ENCODE measurements at regions not wholly inside any gene's neighbourhood (a gene's known extent, or its start where the extent isn't known, plus 50 kb on each side); places are given as distances from the start of the nearest gene placed in this dataset.

DNA sequence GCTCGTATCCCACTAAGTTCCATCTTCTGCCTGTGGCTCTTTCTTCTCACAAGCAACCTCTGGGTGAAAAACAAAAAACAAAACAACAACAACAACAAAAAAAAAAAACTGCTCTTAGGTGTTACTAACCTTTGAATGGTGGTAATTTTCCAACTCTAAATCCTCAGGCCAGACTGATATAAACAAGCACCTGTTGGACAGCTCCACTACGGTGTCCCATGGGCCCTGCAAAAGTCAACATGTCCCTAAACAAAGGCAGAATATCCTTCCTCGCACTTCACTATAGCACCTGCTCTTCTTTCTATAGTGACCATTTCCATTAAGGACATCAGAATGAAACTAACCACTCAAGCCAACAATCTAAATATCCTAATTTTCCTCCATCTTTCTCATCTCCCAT lies 54.6 kb upstream of the PARM1 start:
- DNase-seq (ENCODE audit: low read depth): no peak

DNA sequence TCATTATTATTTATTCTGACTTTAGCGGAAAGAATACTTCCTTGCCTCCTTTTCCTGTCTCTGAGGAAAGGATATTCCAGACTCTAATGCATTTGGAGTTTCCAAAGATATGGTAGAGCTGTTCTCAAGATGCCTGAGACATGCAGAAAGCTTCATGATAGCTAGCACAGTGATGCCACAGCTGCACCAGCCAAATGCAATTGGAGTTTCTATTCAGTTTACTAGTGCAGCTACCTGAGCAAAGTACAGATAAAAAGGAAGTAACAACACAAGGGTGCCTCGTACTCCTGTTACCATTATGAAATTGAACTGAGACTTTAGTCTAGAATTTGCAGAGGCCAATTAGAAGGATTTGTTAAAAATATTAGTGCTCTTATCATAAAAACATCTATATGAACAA lies 57.5 kb upstream of the PARM1 start:
- DNase-seq (ENCODE audit: low read depth): no peak

DNA sequence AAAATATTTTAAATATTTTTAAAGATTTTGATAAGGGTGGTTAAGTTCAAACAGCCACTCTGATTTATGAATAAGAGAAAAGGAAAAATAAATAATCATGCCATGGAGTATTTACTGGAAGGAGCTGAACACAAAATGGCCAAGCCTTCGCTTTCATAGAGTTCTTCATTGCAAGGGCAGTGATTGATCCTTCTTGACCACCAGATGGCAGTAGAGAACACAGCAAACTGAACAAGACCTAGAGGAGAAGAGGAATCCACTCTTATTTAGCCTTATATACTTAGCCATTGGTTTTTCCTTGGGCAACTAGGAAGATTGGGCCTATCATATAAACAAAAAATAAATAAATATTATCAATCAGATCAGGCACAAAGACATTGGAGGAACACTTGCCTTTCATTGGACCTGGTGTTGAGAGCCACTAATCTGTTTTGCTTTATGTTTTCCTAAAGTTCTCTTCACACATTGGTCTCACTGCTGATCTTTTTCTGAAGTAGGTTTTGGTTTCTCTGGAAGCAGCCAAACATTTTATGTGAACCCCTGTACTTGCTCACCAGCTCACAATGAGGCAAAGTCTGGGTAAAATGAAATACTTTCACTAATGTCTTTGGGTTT lies 58.1 kb upstream of the PARM1 start:
- peak; percentile 26 for DNase-seq (ENCODE audit: low read depth)

DNA sequence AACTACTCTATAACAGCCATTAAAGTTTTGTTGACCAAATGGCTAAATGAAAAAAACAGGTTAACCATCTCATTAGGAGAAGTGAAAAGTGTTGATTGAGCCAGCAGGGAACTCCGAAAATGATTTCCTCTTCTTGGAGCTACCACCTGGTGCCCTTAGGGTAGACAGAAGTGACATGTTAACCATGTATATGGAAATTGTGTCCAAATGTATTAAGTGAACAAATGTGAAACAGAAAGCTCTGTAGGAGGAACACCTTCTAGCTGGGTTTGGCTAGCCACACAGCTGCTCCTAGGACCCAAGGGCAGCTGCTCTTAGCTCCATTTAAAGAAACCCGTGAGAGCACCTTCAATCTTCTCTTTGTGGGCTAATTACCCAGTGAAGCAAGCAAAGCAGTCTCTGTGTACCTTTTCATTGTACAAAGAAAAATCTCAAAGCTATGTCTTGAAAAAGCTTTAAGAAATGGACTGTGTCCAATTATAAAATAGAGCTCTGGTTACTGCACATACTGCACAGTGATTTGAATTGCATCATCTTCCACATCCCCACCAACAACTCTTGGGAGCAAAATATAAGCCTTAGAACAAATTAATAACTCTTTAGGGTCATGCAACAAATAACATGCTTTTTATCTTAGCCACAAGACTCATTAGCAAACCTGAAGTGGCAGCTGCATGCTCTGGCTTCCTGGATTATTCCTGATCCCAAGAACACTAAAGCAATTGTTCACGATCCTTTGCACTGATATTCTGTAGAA lies 59.2 kb upstream of the PARM1 start:
- DNase-seq (ENCODE audit: low read depth): no peak

GRCh38 chr4:74858921-74859562 lies 64.7 kb upstream of the BTC start:
- no peak for DNase-seq (ENCODE audit: low read depth)

- no peak for DNase-seq (ENCODE audit: low read depth)
Observed at GRCh38 chr4:74855879-74856278, 61.6 kb upstream of the BTC start.

GRCh38 chr4:74848774-74849173 lies 54.5 kb upstream of the BTC start:
- DNase-seq (ENCODE audit: low read depth): no peak

GRCh38 chr4:74845834-74846233 lies 51.5 kb upstream of the BTC start:
- no peak for DNase-seq (ENCODE audit: low read depth)

All from HS-5 (cell line).